ENCODE measurements at regions not wholly inside any gene's neighbourhood (a gene's known extent, or its start where the extent isn't known, plus 50 kb on each side); places are given as distances from the start of the nearest gene placed in this dataset.

DNA sequence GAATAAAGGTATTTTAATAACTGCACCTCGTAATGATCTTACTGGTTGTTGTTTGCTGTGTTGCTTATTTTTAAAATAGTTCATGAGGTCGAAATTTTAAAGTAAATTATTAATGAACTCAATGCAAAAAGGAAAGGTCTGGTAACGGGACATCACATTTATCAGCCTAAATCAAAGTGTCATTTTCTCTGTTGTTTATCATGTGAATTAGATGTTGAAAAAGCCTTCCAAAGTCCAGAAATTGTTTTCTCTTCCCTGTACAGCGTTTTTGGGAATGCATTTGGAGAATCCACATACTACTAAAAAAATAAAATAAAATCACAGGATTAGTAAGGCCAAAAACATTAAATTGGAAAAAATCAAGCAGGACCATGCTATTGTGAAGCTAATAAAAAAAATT is 339.2 kb upstream of the NECTIN3 start:
- H3K27ac ChIP-seq = no peak overlapping the region
- H3K4me3 ChIP-seq = no peak overlapping the region
- no peak for DNase-seq (ENCODE audit: low spot score)
- TF ChIP-seq, protein P1, sequence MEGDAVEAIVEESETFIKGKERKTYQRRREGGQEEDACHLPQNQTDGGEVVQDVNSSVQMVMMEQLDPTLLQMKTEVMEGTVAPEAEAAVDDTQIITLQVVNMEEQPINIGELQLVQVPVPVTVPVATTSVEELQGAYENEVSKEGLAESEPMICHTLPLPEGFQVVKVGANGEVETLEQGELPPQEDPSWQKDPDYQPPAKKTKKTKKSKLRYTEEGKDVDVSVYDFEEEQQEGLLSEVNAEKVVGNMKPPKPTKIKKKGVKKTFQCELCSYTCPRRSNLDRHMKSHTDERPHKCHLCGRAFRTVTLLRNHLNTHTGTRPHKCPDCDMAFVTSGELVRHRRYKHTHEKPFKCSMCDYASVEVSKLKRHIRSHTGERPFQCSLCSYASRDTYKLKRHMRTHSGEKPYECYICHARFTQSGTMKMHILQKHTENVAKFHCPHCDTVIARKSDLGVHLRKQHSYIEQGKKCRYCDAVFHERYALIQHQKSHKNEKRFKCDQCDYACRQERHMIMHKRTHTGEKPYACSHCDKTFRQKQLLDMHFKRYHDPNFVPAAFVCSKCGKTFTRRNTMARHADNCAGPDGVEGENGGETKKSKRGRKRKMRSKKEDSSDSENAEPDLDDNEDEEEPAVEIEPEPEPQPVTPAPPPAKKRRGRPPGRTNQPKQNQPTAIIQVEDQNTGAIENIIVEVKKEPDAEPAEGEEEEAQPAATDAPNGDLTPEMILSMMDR (IDR thresholded peaks at IDR 0.05) = no peak

DNA sequence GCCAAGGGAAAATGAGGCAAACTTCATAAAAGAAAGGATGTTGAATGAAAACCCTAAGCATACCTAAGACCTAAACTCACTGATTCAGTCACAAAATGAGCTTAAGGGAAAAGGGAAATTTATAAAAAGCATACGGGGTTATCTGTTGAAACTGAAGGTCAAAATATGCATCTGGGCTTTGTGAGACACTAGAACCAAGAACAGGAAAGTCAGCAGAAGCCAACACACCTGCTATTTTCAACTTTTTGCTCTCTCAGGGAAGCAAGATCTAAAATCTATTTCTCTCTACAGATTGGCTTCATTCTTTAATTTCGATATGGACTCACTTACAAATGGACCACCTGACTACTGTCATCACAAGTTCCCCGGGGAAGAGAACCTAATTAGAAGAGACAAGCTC is 338.6 kb upstream of the NECTIN3 start:
- Histone ChIP-seq H3K27ac (no peak overlapping the region), H3K4me3 (no peak overlapping the region)
- DNase-seq (ENCODE audit: low spot score) = no peak
- TF ChIP-seq, protein P1 (IDR thresholded peaks at IDR 0.05) = no peak

DNA sequence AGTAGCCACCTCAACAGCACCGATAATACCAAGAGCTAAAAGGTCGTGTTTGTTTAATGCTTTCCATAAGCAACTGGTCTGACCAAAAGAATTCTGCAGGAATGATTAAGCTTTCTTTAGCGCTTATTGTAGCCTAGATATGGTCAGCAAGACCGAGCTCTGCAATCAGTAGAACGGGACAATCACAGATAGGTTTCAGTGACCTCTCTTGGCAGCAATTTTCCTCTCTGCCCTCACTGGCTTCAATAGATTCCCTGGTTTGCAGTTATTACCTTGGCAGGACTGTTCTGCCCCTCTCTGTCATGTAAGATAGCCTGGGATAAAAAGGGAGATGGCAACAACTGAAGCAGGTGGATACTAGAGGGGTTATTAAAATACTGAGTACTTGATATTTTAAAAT is 337.1 kb upstream of the NECTIN3 start:
- H3K27ac ChIP-seq = no peak overlapping the region
- TF ChIP-seq, protein P1 (IDR thresholded peaks at IDR 0.05) = no peak
- H3K4me3 ChIP-seq = no peak overlapping the region
- no peak for DNase-seq (ENCODE audit: low spot score)

DNA sequence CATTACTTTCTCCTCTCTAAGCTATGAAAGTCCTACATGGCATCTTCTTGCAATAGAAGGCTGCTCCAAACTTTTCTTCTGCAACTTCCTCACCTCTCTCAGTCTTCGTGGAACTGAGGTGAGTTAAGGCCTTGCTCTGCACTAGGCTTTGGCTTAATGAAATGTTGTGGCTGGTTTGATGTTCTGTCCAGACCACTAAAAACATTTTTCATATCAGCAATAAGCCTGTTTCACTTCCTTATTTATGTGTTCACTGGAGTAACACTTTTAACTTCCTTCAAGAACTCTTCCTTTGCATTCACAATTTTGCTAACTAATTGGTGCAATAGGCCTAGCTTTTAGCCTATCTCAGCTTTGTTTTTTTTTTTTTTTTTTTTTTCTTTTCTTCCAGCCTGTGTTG is 335.3 kb upstream of the NECTIN3 start:
- H3K4me3 ChIP-seq = no peak overlapping the region
- DNase-seq (ENCODE audit: low spot score) = no peak
- no peak overlapping the region for H3K27ac ChIP-seq
- TF ChIP-seq, protein P1 (IDR thresholded peaks at IDR 0.05) = no peak

DNA sequence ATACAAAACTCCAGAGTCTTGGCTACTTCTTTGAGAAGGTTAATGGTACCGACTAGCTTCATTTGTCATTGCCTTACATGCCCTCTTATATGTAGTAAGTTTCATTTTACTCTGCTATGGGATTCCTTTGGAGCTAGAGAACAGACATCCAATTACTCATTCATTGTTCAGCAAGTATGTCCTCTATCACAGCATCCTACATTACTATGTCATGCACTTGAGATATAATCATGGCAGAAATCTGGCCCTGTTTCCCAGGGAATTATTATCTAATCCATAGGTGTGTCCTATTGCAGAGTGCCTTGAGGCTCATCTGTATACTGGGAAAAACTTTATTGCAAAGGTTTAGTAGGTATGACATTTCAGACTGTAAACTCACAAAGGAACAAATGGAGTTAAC is 333.1 kb upstream of the NECTIN3 start:
- Histone ChIP-seq H3K27ac (no peak overlapping the region), H3K4me3 (no peak overlapping the region)
- DNase-seq (ENCODE audit: low spot score) = no peak
- TF ChIP-seq, protein P1 (IDR thresholded peaks at IDR 0.05) = no peak

DNA sequence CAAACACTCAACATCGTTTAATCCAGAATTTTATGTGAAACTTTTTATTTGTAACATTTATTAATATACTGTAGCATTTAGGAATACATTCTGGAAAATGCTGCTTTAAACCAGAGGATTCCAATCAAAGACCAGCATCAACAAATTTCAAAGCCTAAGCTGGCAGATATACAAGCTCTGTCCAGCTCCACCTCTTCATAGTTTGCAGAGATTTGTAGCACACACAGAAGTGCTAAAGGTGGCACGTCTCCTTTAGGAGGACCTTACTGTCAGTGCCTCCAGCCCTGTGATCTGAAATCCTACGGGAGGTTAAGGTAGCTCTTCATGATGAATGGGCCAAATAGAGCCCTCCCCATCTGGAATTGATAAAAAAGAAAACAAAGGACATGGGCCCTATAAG is 329.7 kb upstream of the NECTIN3 start:
- TF ChIP-seq, protein P1 (IDR thresholded peaks at IDR 0.05) = no peak
- Histone ChIP-seq H3K27ac (no peak overlapping the region), H3K4me3 (no peak overlapping the region)
- no peak for DNase-seq (ENCODE audit: low spot score)

DNA sequence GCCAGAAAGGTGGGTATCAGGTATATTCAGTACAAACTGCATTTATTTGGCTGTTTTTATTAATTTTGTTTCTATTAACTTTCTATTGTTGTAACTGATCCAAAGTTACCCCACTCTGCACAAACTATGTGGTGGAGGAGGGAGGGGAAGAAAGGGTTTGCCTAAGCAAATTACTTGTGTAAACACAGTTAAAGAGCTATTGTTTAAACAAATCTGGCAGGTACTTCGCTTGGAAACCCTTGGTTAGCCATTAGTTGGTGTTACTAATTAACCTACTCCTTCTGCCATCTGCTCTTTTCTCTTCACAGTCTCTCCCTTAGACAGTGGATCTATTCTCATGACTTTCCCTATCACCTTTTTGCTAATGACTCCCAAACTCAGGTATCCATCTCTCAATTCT is 328.4 kb upstream of the NECTIN3 start:
- no peak overlapping the region for H3K4me3 ChIP-seq
- no peak for DNase-seq (ENCODE audit: low spot score)
- H3K27ac ChIP-seq = no peak overlapping the region
- TF ChIP-seq, protein P1 (IDR thresholded peaks at IDR 0.05) = no peak
